ENCODE measurements at regions not wholly inside any gene's neighbourhood (a gene's known extent, or its start where the extent isn't known, plus 50 kb on each side); places are given as distances from the start of the nearest gene placed in this dataset.

- no peak for TF ChIP-seq CTCF (IDR thresholded peaks at IDR 0.05; ENCODE audit: low read depth, low read length, poor library complexity, severe bottlenecking)
- no peak for TF ChIP-seq EZH2phosphoT487 (IDR thresholded peaks at IDR 0.05; ENCODE audit: borderline replicate concordance, low read length)
Observed at GRCh38 chr2:105574796-105575344, 169.8 kb upstream of the NCK2 start.

Measured in DOHH2 (cell line).